Endothelial cell of hepatic sinusoid (primary cell): ENCODE measurements at regions not wholly inside any gene's neighbourhood (a gene's known extent, or its start where the extent isn't known, plus 50 kb on each side); places are given as distances from the start of the nearest gene placed in this dataset.

Experiments
- in situ Hi-C: cut with HindIII; loops from 2 replicates; pipeline ENCODE4 v1.10.0; 2017; ENCODE audit warnings: low sequenced_read_pairs

GRCh38 chr2:176589825-176590440 lies 320.7 kb downstream of the MTX2 start:
- in situ Hi-C loops = loop anchor here (5.0 kb wide), 1 partner anchor 58 kb away; no protein-coding TSS in a partner anchor

DNA sequence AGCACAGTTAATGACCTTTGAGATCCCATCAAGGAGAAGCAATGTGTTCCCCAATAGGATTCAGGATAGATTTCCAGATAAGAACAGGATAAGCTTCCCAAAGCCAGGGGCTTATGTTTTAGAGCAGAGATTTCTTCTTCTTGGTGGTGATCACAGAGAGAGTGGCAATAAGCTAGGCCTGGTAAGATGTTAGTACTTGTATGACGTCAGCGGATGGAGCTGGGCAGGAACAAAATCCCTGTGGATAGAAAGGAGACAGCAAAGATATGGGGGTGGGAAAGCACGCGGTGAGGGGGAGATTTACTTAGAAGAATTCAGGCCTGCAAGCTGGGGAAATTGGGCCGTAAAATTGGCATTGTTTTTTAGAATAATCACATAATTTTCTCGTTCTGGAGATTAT lies 323.0 kb downstream of the MTX2 start:
- in situ Hi-C loops = no loop called here

- in situ Hi-C loops = loop anchor here (5.0 kb wide), 1 partner anchor 36 kb away; no protein-coding TSS in a partner anchor
Observed at GRCh38 chr2:176595986-176596385, 326.7 kb downstream of the MTX2 start.

DNA sequence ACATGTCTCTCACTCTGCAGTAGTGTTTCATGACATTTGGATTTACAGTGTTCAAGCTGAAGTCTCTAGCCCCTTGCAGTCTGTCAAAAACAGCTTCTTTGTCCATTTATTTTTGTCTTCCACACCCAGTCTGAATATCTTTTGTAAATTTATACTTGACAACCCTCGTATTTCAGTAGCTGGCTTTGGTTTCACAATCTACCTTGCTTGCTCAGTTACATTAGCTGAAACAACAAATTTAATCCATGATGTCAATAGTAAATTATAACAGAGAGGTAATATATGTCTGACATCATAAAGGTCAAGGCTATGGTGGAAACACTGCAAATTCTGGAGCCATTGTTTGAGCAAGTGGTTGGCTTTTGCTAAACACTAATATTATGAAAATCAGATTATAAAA lies 328.7 kb downstream of the MTX2 start:
- in situ Hi-C loops = loop anchor here (5.0 kb wide), 1 partner anchor 34 kb away; no protein-coding TSS in a partner anchor

- in situ Hi-C loops = loop anchor here (5.0 kb wide), 1 partner anchor 34 kb away; no protein-coding TSS in a partner anchor
Observed at GRCh38 chr2:176598351-176598750, 329.1 kb downstream of the MTX2 start.

GRCh38 chr2:176599796-176600485 lies 330.7 kb downstream of the MTX2 start:
- in situ Hi-C loops = loop anchor here (5.0 kb wide), 1 partner anchor 32 kb away; no protein-coding TSS in a partner anchor

DNA sequence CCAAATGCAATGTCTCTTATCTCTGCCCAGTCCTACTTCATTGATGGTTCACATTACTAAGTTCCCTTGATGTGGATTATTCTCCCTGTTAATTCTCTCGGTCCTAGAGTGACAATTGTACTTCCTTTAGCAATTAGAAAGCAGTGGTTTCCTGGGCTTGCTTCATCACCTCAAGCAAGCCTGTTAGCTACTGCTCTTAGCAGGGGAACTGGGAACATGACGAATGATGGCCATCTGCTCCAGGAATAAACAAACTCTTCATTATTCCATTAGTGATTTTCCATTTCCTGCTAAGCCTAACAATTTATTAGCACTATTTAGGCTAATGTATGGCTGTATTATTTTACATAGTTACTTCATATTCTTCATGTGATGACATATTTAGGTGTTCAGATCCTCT lies 331.8 kb downstream of the MTX2 start:
- in situ Hi-C loops = no loop called here

GRCh38 chr2:176612036-176612435 lies 342.8 kb downstream of the MTX2 start:
- in situ Hi-C loops = no loop called here

DNA sequence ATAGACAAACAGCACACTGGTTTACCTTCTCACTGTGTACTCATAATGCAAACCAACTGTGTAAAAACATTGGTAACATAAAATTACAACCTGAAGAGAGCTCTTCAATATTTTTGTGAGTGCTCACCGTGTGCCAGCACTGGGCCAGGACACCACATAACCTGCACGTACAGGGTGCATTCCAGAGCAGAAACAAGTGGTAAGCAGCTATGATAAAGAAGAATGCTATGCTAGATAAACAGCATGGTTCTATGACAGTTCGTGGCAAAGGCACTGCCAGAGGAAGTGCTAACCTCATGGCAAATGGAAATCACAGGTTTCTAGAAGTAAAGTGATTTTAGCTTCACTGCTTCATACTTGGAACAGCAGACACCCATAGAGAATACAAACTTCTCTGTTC lies 343.5 kb downstream of the MTX2 start:
- in situ Hi-C loops = no loop called here

GRCh38 chr2:176613323-176613987 lies 344.2 kb downstream of the MTX2 start:
- in situ Hi-C loops = no loop called here

DNA sequence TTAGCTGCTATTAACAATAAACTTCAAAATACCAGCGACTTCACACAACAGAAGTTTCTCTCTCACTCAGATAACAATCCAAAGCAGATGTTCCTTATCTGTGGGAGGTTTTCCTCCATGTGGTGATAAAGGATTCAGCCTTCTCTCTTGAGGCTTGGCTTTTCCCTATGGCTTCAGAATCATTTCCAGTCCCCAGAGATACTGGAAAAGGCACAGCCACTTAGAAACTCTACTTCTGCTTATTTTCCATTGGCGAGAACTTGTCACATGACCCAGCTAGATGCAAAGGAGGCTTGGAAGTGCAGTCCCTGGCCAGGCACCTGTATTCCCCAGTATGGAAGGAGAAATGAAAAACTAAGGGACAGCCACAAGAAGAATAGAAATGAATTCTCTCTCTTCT lies 344.8 kb downstream of the MTX2 start:
- in situ Hi-C loops = no loop called here

DNA sequence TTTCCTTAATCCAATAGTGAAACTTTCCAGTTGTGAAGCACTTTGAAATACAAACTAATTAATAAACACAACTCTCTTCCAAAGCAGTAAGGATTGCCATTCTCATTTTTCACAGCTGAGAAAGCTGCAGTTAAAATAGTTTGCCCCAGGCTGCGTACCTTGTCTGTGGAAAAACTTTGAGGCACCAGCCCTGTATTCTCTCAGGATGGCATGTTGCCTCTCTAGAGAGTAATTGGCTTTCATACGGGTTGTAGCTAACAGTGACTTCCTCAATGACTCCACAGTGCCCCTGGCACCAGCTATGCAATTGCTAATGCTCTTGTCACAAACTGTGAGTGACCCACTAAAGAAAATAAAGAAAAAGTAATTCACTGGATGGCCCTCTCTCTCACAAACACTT lies 345.7 kb downstream of the MTX2 start:
- in situ Hi-C loops = no loop called here

DNA sequence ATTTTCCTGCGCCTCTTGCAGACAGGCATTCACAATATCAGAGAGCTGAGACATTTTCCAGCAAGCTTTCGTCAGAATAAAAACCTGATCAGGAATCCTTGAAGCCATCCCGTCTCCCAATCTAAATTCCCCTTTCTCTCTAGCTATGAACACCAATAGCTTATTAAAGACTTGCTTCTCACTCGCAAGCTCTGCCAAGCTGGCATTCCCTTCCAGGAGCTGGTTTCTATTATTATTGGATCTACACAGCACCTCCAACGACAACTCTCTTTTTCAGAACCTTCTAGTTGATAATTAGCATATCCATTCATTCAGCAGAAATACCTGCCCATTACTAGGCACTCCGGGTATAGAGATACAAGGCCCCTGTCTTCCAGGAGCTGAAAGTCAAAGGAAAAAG lies 350.3 kb downstream of the MTX2 start:
- in situ Hi-C loops = no loop called here

DNA sequence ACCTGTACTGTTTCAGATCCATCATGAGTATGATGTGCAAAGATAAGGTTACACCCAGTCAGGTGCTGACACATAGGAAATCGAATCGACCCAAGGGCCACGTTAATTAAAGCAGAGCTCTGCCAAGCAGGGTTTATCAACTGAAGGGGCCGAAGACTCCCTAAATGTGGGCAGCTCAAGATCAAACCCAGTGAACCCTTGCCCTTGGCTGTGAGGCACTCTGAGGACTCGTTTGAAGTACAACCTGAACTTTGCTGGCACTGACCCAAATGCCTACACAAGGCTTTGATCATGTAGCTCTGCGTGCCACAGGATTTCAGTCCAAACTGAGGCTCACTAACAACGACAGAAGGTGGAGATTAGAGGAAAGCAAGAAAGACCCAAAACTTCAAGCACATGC lies 352.1 kb downstream of the MTX2 start:
- in situ Hi-C loops = no loop called here

DNA sequence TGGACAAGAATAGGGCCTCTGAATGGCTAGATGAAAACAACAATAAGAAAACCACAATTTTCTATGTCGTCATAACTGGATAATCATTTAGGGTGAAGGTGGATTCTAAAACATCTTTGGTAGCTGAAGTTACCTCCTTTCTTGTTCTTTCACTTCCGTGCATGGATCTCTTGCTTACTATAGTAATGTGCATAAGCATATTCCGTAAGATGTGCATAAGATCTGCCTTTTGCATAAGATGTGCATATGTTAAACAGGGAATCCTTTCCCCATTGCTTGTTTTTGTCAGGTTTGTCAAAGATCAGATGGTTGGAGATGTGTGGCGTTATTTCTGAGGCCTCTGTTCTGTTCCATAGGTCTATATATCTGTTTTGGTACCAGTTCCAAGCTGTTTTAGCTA lies 353.6 kb downstream of the MTX2 start:
- in situ Hi-C loops = no loop called here

DNA sequence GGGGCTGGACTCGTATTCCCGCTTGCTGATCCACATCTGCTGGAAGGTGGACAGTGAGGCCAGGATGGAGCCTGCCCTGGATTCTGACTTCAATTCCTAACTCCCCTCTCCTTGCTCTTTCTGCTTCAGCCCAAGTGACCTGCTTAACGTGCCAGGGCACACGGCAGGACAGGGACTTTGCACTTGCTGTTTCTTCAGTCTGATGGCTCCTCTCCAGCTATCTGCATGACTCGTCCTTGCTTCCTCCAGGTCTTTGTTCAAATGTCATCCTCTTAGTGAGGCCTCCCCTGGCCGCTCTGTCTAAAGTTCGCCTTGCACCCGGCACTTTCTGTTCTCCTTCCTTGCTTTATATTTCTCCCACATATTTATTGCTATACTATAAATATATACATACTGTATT lies 357.6 kb downstream of the MTX2 start:
- in situ Hi-C loops = no loop called here

GRCh38 chr2:176628438-176628837 lies 359.2 kb downstream of the MTX2 start:
- in situ Hi-C loops = no loop called here

- in situ Hi-C loops = loop anchor here (5.0 kb wide), 2 partner anchors 36 to 496 kb away; no protein-coding TSS in a partner anchor
Observed at GRCh38 chr2:176633754-176634153, 364.5 kb downstream of the MTX2 start.

- in situ Hi-C loops = no loop called here
Observed at GRCh38 chr2:176636401-176636800, 367.2 kb downstream of the MTX2 start.

DNA sequence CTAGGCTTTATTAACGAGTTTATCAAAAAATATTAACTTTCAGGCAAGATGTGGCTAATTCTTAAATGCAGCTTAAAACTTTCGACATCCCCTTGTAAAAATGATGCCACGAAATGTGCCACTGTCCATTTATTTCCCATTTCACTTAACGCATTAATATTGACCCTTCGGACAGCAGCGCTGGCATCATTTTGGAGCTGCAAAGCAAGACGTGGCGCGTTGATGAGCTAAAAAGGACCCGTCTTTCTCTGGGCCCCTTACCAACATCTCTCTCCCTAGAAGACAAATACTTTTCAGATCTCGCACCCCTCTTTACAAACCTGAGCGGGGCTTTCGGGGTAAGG lies 367.9 kb downstream of the MTX2 start:
- in situ Hi-C loops = no loop called here

- in situ Hi-C loops = no loop called here
Observed at GRCh38 chr2:176637486-176638166, 368.4 kb downstream of the MTX2 start.
